ENCODE measurements at regions not wholly inside any gene's neighbourhood (a gene's known extent, or its start where the extent isn't known, plus 50 kb on each side); places are given as distances from the start of the nearest gene placed in this dataset.

- TF ChIP-seq CTCF (IDR thresholded peaks at IDR 0.05; ENCODE audit: poor library complexity), result no peak
- no peak for TF ChIP-seq EZH2phosphoT487 (IDR thresholded peaks at IDR 0.05; ENCODE audit: low read depth, severe bottlenecking, unreplicated experiment)
- no peak for TF ChIP-seq EZH2 (IDR thresholded peaks at IDR 0.05; ENCODE audit: borderline replicate concordance)
Observed at GRCh38 chr2:198311020-198311419, 506.6 kb downstream of the PLCL1 start.

Measured in hepatocyte (in vitro differentiated cells).